T-helper 22 cell (primary cell): ENCODE measurements at regions not wholly inside any gene's neighbourhood (a gene's known extent, or its start where the extent isn't known, plus 50 kb on each side); places are given as distances from the start of the nearest gene placed in this dataset.

Experiments used
- DNase-seq: peaks from one replicate; pipeline ENCODE4 v3.0.0-alpha.2; 2020; ENCODE audit warnings: low read depth

- DNase-seq: no peak
Observed at GRCh38 chr19:34109596-34109995, 62.7 kb upstream of the LSM14A start.

GRCh38 chr19:34118879-34119748, 53.2 kb upstream of the LSM14A start:
- no peak for DNase-seq

GRCh38 chr19:34120141-34120540, 52.2 kb upstream of the LSM14A start:
- DNase-seq: no peak

GRCh38 chr19:34120846-34121639, 51.3 kb upstream of the LSM14A start:
- no peak for DNase-seq
